ENCODE measurements at regions not wholly inside any gene's neighbourhood (a gene's known extent, or its start where the extent isn't known, plus 50 kb on each side); places are given as distances from the start of the nearest gene placed in this dataset.

GRCh38 chr6:152918991-152919390 lies 63.9 kb downstream of the FBXO5 start:
- H3K27ac Mint-ChIP-seq (ENCODE audit: unreplicated experiment) = no peak overlapping the region
- no peak for DNase-seq
- no peak overlapping the region for H3K4me3 Mint-ChIP-seq (ENCODE audit: unreplicated experiment)
- peaks cover 2% of the 10 kb centered on the region for H3K9me3 Mint-ChIP-seq (ENCODE audit: unreplicated experiment)
- TF ChIP-seq CTCF (IDR thresholded peaks at IDR 0.05; ENCODE audit: partially characterized antibody, unreplicated experiment) = no peak
- H3K4me1 Mint-ChIP-seq (ENCODE audit: low read depth, unreplicated experiment) = no peaks in the 10 kb centered on the region
- no peaks in the 10 kb centered on the region for H3K36me3 Mint-ChIP-seq (ENCODE audit: unreplicated experiment)
- no peaks in the 10 kb centered on the region for H3K27me3 Mint-ChIP-seq (ENCODE audit: unreplicated experiment)

GRCh38 chr6:152920016-152920415 lies 62.8 kb downstream of the FBXO5 start:
- no peak for TF ChIP-seq CTCF (IDR thresholded peaks at IDR 0.05; ENCODE audit: partially characterized antibody, unreplicated experiment)
- Mint-ChIP-seq H3K27me3 (ENCODE audit: unreplicated experiment) (no peaks in the 10 kb centered on the region), H3K9me3 (ENCODE audit: unreplicated experiment) (no peaks in the 10 kb centered on the region), H3K4me3 (ENCODE audit: unreplicated experiment) (no peak overlapping the region), H3K36me3 (ENCODE audit: unreplicated experiment) (no peaks in the 10 kb centered on the region), H3K4me1 (ENCODE audit: low read depth, unreplicated experiment) (no peaks in the 10 kb centered on the region), H3K27ac (ENCODE audit: unreplicated experiment) (no peak overlapping the region)
- DNase-seq = no peak

Data from glutamatergic neuron (in vitro differentiated cells).